Brain microvascular endothelial cell (primary cell): ENCODE measurements at regions not wholly inside any gene's neighbourhood (a gene's known extent, or its start where the extent isn't known, plus 50 kb on each side); places are given as distances from the start of the nearest gene placed in this dataset.
A peak's percentile ranks its signal among the peaks of the same experiment; 100 is the strongest.

Experiments used
- DNase-seq: peaks from one replicate; pipeline ENCODE4 v3.0.0-alpha.2; 2020
- H3K27ac ChIP-seq: fragments of 250-450 bp; sonication (Bioruptor Pico); 2 replicates; pipeline ENCODE4 v1.5.1; 2020; ENCODE audit warnings: mild to moderate bottlenecking, moderate library complexity
- H3K27me3 ChIP-seq: fragments of 250-450 bp; sonication (Bioruptor Pico); replicated peaks from 2 replicates; pipeline ENCODE4 v1.5.1; 2020; ENCODE audit warnings: mild to moderate bottlenecking
- H3K36me3 ChIP-seq: fragments of 250-450 bp; sonication (Bioruptor Pico); replicated peaks from 2 replicates; pipeline ENCODE4 v1.5.1; 2020; ENCODE audit warnings: mild to moderate bottlenecking
- H3K4me3 ChIP-seq: 2 replicates; pipeline ENCODE4 v1.5.1; 2011; ENCODE audit warnings: low read depth, mild to moderate bottlenecking, control low read depth, low read length, moderate library complexity
- in situ Hi-C: cut with HindIII; loops from 2 replicates; pipeline ENCODE4 v1.10.0; 2017; ENCODE audit warnings: low sequenced_read_pairs, low pct_ligation_motif_present
- TF ChIP-seq, protein P1 (sequence below): IDR thresholded peaks from 2 replicates; pipeline ENCODE4 v1.5.1; 2011; ENCODE audit warnings: low read depth, mild to moderate bottlenecking, moderate library complexity, low read length, control low read depth, inconsistent platforms; ENCODE audit errors: missing control alignments

DNA sequence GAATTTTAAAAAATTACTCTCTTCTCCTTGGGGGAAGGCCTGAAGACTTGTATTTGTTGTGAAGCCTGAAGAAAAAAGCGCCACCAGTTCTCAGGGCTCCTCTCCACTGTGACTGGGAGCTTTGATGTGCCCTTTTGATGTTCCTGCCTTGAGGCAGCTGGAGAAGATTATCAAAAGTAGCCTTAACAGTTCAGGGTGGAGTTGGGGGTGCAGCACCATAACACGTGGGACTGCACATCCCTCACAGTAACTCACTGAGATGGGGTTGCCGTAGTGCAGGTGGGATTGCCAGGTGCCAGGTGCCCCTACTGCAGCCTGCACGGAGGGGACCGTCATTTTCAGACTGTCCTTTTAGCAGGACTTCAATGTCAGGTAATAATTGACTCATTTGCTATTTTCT lies 474.1 kb downstream of the ETNK1 start:
- Histone ChIP-seq H3K27ac (no peak overlapping the region), H3K4me3 (no peak overlapping the region), H3K27me3 (no peaks in the 10 kb centered on the region), H3K36me3 (no peaks in the 10 kb centered on the region)
- in situ Hi-C loops = no loop called here
- TF ChIP-seq, protein P1, sequence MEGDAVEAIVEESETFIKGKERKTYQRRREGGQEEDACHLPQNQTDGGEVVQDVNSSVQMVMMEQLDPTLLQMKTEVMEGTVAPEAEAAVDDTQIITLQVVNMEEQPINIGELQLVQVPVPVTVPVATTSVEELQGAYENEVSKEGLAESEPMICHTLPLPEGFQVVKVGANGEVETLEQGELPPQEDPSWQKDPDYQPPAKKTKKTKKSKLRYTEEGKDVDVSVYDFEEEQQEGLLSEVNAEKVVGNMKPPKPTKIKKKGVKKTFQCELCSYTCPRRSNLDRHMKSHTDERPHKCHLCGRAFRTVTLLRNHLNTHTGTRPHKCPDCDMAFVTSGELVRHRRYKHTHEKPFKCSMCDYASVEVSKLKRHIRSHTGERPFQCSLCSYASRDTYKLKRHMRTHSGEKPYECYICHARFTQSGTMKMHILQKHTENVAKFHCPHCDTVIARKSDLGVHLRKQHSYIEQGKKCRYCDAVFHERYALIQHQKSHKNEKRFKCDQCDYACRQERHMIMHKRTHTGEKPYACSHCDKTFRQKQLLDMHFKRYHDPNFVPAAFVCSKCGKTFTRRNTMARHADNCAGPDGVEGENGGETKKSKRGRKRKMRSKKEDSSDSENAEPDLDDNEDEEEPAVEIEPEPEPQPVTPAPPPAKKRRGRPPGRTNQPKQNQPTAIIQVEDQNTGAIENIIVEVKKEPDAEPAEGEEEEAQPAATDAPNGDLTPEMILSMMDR = no peak
- no peak for DNase-seq

DNA sequence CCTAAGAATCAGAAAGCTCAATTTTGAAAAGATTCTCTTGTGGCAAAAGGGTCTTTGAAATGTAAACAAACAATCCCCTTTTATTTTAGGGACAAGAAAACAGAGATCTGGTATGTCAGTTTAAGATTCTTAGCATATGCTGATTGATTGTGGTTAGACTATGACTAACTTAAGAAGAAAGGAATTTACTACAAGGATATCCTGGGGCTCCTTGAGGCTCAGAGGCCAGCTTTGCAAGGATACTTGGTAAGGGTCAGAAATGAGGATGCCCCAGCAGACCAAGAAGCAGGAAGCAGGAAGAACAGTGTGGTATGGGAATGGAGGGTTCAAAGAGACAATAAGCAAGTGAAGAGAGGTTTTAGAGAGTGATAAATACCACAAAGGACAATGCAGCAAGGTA lies 474.6 kb downstream of the ETNK1 start:
- no peaks in the 10 kb centered on the region for H3K27me3 ChIP-seq
- no peak overlapping the region for H3K4me3 ChIP-seq
- H3K36me3 ChIP-seq = no peaks in the 10 kb centered on the region
- in situ Hi-C loops = no loop called here
- no peak for DNase-seq
- no peak overlapping the region for H3K27ac ChIP-seq
- TF ChIP-seq, protein P1 = no peak

DNA sequence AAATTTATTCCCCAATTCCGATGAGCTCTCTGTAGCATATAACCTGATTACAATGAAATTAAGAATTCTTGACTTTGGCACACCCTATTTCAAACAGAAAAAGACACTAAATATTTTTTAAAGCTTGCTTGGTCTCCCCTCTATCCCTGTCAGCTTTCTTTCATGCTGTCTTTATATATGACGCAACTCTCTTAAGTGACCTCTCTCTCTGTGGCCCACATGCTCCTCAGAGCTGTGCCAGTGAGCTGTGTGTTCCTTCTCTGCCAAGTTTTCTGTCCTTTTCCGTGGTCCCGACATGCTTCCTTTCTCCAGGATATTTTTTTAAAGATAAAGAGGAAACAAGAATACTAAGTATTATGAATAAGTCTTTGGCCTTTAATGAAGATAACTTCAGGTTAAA lies 484.0 kb downstream of the ETNK1 start:
- TF ChIP-seq, protein P1 = no peak
- no peaks in the 10 kb centered on the region for H3K27me3 ChIP-seq
- H3K27ac ChIP-seq = no peak overlapping the region
- no peak overlapping the region for H3K4me3 ChIP-seq
- in situ Hi-C loops = no loop called here
- no peak for DNase-seq
- H3K36me3 ChIP-seq = no peaks in the 10 kb centered on the region

DNA sequence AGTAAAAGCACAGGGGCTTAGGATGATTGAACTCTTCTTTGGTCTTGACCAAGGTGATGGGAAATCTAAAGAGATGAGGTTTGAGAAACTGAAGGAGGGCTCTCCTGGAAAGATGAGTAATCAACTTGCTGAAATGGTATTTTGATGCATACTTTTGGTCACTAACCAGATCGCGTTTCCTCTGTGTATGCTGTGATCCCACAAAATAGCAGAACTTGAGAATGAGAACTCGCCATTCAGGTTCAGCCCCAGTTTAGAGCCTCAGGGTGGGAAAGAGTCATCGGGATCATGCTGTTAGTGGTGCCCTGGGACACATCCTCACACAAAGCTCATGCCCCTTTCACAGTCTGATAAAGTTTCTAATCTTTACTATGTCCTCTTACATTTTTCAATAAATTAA lies 488.8 kb downstream of the ETNK1 start:
- Histone ChIP-seq H3K27ac (no peak overlapping the region), H3K36me3 (no peaks in the 10 kb centered on the region), H3K4me3 (no peak overlapping the region), H3K27me3 (no peaks in the 10 kb centered on the region)
- in situ Hi-C loops = no loop called here
- TF ChIP-seq, protein P1 = no peak
- peak; percentile 61 for DNase-seq

DNA sequence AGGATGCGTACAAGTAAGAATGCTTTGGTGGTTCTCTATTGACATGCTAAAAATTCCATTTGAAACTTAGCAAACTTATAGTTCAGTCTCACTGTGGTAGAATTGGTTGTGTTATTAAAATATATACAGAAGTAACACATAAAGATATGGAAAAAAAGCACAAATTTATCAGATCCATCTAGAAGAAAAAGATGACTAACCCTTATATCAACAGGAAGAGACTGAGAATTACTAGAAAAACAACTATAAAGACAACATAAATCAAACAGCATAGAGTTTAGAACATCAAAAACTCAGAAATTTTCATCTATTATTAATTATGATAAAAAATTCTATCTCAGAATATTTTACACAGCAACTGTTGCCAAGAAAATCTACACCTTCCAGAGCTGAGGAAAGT lies 491.0 kb downstream of the ETNK1 start:
- H3K27ac ChIP-seq = no peak overlapping the region
- in situ Hi-C loops = no loop called here
- no peak overlapping the region for H3K4me3 ChIP-seq

DNA sequence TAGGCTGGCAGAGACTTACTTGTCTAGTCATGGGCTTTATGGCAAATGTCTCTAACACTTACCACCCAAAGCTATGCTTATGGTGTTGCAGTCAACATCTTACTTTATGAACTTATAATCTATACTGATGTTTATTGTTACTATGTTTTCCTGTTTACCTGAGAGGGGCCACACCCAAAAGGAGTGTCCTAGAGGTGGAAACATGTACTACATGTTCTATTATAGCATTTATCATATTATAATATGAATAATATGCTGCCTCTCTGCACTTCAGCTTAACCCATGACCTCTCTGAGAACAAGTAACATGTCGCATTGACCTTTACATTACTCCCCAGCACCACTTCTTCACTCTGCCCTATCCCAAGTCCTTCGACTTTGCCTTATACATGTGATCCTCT lies 501.8 kb downstream of the ETNK1 start:
- no peaks in the 10 kb centered on the region for H3K36me3 ChIP-seq
- H3K27ac ChIP-seq = no peak overlapping the region
- no peak overlapping the region for H3K4me3 ChIP-seq
- DNase-seq = no peak
- TF ChIP-seq, protein P1 = no peak
- in situ Hi-C loops = no loop called here
- no peaks in the 10 kb centered on the region for H3K27me3 ChIP-seq

More for the DNA sequence above, 491.0 kb downstream of the ETNK1 start:
- Histone ChIP-seq H3K36me3 (no peaks in the 10 kb centered on the region), H3K27me3 (no peaks in the 10 kb centered on the region)
- TF ChIP-seq, protein P1 = no peak
- DNase-seq = no peak
